ENCODE measurements at regions not wholly inside any gene's neighbourhood (a gene's known extent, or its start where the extent isn't known, plus 50 kb on each side); places are given as distances from the start of the nearest gene placed in this dataset.
A peak's percentile ranks its signal among the peaks of the same experiment; 100 is the strongest.
"Not testable (repeated sequence)": the region's sequence is repeated elsewhere in the genome, so short reads cannot be mapped to it uniquely, and the experiment has no call there.

- H3K9me3 ChIP-seq (ENCODE audit: control insufficient read depth in 2 of 2, low read length in 2 of 2); H3K36me3 ChIP-seq (ENCODE audit: control insufficient read depth in 2 of 2, insufficient read depth in 2 of 2, low read length in 2 of 2); H3K4me1 ChIP-seq (ENCODE audit: control insufficient read depth in 2 of 2, insufficient read depth in 2 of 2, low read length in 2 of 2); H3K27me3 ChIP-seq (ENCODE audit: control insufficient read depth in 2 of 2, insufficient read depth in 2 of 2, low read length in 2 of 2): not testable (repeated sequence)
- peak overlapping the region; percentile 74 to 75 for H3K4me3 ChIP-seq (ENCODE audit: low read length in 2 of 2)
- H3K9ac ChIP-seq (ENCODE audit: low read depth in 1 of 2, low read length in 2 of 2): peak overlapping the region; percentile 56 to 71
- H3K27ac ChIP-seq (ENCODE audit: low read depth in 2 of 2, low read length in 2 of 2): peak overlapping the region; percentile 80 to 90
These were observed 267.4 kb downstream of the HINT1 start for GRCh38 chr5:130897537-130898195.

- not testable (repeated sequence) for H3K4me1 ChIP-seq (ENCODE audit: control insufficient read depth in 2 of 2, insufficient read depth in 2 of 2, low read length in 2 of 2); H3K27me3 ChIP-seq (ENCODE audit: control insufficient read depth in 2 of 2, insufficient read depth in 2 of 2, low read length in 2 of 2); H3K9me3 ChIP-seq (ENCODE audit: control insufficient read depth in 2 of 2, low read length in 2 of 2); H3K36me3 ChIP-seq (ENCODE audit: control insufficient read depth in 2 of 2, insufficient read depth in 2 of 2, low read length in 2 of 2)
- peak overlapping the region; percentile 26 to 71 for H3K9ac ChIP-seq (ENCODE audit: low read depth in 1 of 2, low read length in 2 of 2)
- peak overlapping the region; percentile 80 to 90 for H3K27ac ChIP-seq (ENCODE audit: low read depth in 2 of 2, low read length in 2 of 2)
- H3K4me3 ChIP-seq (ENCODE audit: low read length in 2 of 2): peak overlapping the region; percentile 74 to 75
These were observed 267.9 kb downstream of the HINT1 start for GRCh38 chr5:130897181-130897536.

- Histone ChIP-seq H3K36me3 (ENCODE audit: control insufficient read depth in 2 of 2, insufficient read depth in 2 of 2, low read length in 2 of 2) (no peaks in the 10 kb centered on the region), H3K4me1 (ENCODE audit: control insufficient read depth in 2 of 2, insufficient read depth in 2 of 2, low read length in 2 of 2) (no peaks in the 10 kb centered on the region), H3K27ac (ENCODE audit: low read depth in 2 of 2, low read length in 2 of 2) (peak overlapping the region; percentile 80 to 90), H3K9me3 (ENCODE audit: control insufficient read depth in 2 of 2, low read length in 2 of 2) (no peaks in the 10 kb centered on the region), H3K27me3 (ENCODE audit: control insufficient read depth in 2 of 2, insufficient read depth in 2 of 2, low read length in 2 of 2) (no peaks in the 10 kb centered on the region), H3K4me3 (ENCODE audit: low read length in 2 of 2) (peak overlapping the region; percentile 74 to 75), H3K9ac (ENCODE audit: low read depth in 1 of 2, low read length in 2 of 2) (peak overlapping the region; percentile 26 to 71)
These were observed 268.4 kb downstream of the HINT1 start for GRCh38 chr5:130896636-130897035.

DNA sequence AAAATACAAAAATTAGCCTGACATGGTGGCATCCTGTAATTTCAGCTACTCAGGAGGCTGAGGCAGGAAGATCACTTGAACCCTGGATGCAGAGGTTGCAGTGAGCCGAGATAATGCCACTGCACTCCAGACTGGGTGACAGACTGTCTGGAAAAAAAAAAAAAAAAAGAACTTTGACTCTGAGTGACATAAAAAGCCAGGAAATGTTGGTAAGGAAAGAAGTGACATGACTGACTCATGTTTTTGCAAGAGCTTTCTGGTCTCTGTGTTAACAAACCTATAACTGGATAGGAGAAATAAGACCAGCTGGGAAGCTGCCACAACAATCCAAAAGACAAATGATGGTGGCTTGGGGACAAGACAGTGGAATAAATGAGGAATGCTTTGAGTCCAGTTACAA lies 272.1 kb downstream of the HINT1 start:
- no peaks in the 10 kb centered on the region for H3K36me3 ChIP-seq (ENCODE audit: control insufficient read depth in 2 of 2, insufficient read depth in 2 of 2, low read length in 2 of 2)
- no peak overlapping the region for H3K9ac ChIP-seq (ENCODE audit: low read depth in 1 of 2, low read length in 2 of 2)
- H3K4me1 ChIP-seq (ENCODE audit: control insufficient read depth in 2 of 2, insufficient read depth in 2 of 2, low read length in 2 of 2): peaks cover 0 to under 1% of the 10 kb centered on the region in 2 donors
- no peak overlapping the region for H3K4me3 ChIP-seq (ENCODE audit: low read length in 2 of 2)
- H3K27ac ChIP-seq (ENCODE audit: low read depth in 2 of 2, low read length in 2 of 2): peak overlapping the region in 1 of 2 donors; percentile 32
- no peaks in the 10 kb centered on the region for H3K27me3 ChIP-seq (ENCODE audit: control insufficient read depth in 2 of 2, insufficient read depth in 2 of 2, low read length in 2 of 2)
- no peaks in the 10 kb centered on the region for H3K9me3 ChIP-seq (ENCODE audit: control insufficient read depth in 2 of 2, low read length in 2 of 2)

DNA sequence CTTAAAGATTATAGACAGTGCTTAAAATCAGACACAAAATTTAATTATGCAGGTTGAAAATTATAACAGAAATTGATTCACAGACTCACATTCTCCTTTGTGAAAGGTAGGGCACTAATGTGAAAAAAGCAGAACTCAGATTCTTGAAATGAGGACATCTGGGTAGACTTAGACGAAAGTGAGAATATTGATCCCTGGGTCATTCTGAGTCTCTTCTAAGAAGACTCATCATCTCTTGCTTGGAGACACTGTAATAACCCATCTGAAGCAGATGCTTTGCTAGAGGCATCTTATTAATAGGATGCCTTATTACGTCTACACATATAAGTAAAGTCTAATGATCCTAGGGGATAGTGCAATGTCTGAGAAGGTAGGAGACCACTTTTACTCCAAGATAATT lies 274.4 kb downstream of the HINT1 start:
- Histone ChIP-seq H3K36me3 (ENCODE audit: control insufficient read depth in 2 of 2, insufficient read depth in 2 of 2, low read length in 2 of 2) (no peaks in the 10 kb centered on the region), H3K4me3 (ENCODE audit: low read length in 2 of 2) (no peak overlapping the region), H3K27ac (ENCODE audit: low read depth in 2 of 2, low read length in 2 of 2) (no peak overlapping the region), H3K9ac (ENCODE audit: low read depth in 1 of 2, low read length in 2 of 2) (no peak overlapping the region), H3K27me3 (ENCODE audit: control insufficient read depth in 2 of 2, insufficient read depth in 2 of 2, low read length in 2 of 2) (no peaks in the 10 kb centered on the region), H3K9me3 (ENCODE audit: control insufficient read depth in 2 of 2, low read length in 2 of 2) (no peaks in the 10 kb centered on the region), H3K4me1 (ENCODE audit: control insufficient read depth in 2 of 2, insufficient read depth in 2 of 2, low read length in 2 of 2) (peaks cover under 1 to 18% of the 10 kb centered on the region in 2 donors)

- Histone ChIP-seq H3K9me3 (ENCODE audit: control insufficient read depth in 2 of 2, low read length in 2 of 2) (no peaks in the 10 kb centered on the region), H3K36me3 (ENCODE audit: control insufficient read depth in 2 of 2, insufficient read depth in 2 of 2, low read length in 2 of 2) (no peaks in the 10 kb centered on the region), H3K27ac (ENCODE audit: low read depth in 2 of 2, low read length in 2 of 2) (peak overlapping the region; percentile 74 to 75), H3K4me1 (ENCODE audit: control insufficient read depth in 2 of 2, insufficient read depth in 2 of 2, low read length in 2 of 2) (peaks cover 10 to 35% of the 10 kb centered on the region in 2 donors), H3K27me3 (ENCODE audit: control insufficient read depth in 2 of 2, insufficient read depth in 2 of 2, low read length in 2 of 2) (no peaks in the 10 kb centered on the region), H3K9ac (ENCODE audit: low read depth in 1 of 2, low read length in 2 of 2) (no peak overlapping the region), H3K4me3 (ENCODE audit: low read length in 2 of 2) (peak overlapping the region in 1 of 2 donors; percentile 15)
These were observed 279.4 kb downstream of the HINT1 start for GRCh38 chr5:130885691-130886090.

- Histone ChIP-seq H3K27ac (ENCODE audit: low read depth in 2 of 2, low read length in 2 of 2) (peak overlapping the region; percentile 85 to 88), H3K9me3 (ENCODE audit: control insufficient read depth in 2 of 2, low read length in 2 of 2) (no peaks in the 10 kb centered on the region), H3K4me3 (ENCODE audit: low read length in 2 of 2) (peak overlapping the region in 1 of 2 donors; percentile 15), H3K4me1 (ENCODE audit: control insufficient read depth in 2 of 2, insufficient read depth in 2 of 2, low read length in 2 of 2) (peaks cover 10 to 35% of the 10 kb centered on the region in 2 donors), H3K9ac (ENCODE audit: low read depth in 1 of 2, low read length in 2 of 2) (peak overlapping the region; percentile 4 to 26), H3K36me3 (ENCODE audit: control insufficient read depth in 2 of 2, insufficient read depth in 2 of 2, low read length in 2 of 2) (no peaks in the 10 kb centered on the region), H3K27me3 (ENCODE audit: control insufficient read depth in 2 of 2, insufficient read depth in 2 of 2, low read length in 2 of 2) (no peaks in the 10 kb centered on the region)
These were observed 280.0 kb downstream of the HINT1 start for GRCh38 chr5:130885027-130885426.

- H3K36me3 ChIP-seq (ENCODE audit: control insufficient read depth in 2 of 2, insufficient read depth in 2 of 2, low read length in 2 of 2): no peaks in the 10 kb centered on the region
- H3K27me3 ChIP-seq (ENCODE audit: control insufficient read depth in 2 of 2, insufficient read depth in 2 of 2, low read length in 2 of 2): no peaks in the 10 kb centered on the region
- H3K4me3 ChIP-seq (ENCODE audit: low read length in 2 of 2): no peak overlapping the region
- no peaks in the 10 kb centered on the region for H3K9me3 ChIP-seq (ENCODE audit: control insufficient read depth in 2 of 2, low read length in 2 of 2)
- H3K4me1 ChIP-seq (ENCODE audit: control insufficient read depth in 2 of 2, insufficient read depth in 2 of 2, low read length in 2 of 2): peaks cover 10 to 35% of the 10 kb centered on the region in 2 donors
- peak overlapping the region in 1 of 2 donors; percentile 41 for H3K9ac ChIP-seq (ENCODE audit: low read depth in 1 of 2, low read length in 2 of 2)
- peak overlapping the region; percentile 85 to 88 for H3K27ac ChIP-seq (ENCODE audit: low read depth in 2 of 2, low read length in 2 of 2)
These were observed 281.0 kb downstream of the HINT1 start for GRCh38 chr5:130884023-130884422.

GRCh38 chr5:130875656-130876055 lies 289.4 kb downstream of the HINT1 start:
- no peak overlapping the region for H3K27ac ChIP-seq (ENCODE audit: low read depth in 2 of 2, low read length in 2 of 2)
- H3K9ac ChIP-seq (ENCODE audit: low read depth in 1 of 2, low read length in 2 of 2): no peak overlapping the region
- no peak overlapping the region for H3K4me3 ChIP-seq (ENCODE audit: low read length in 2 of 2)
- H3K36me3 ChIP-seq (ENCODE audit: control insufficient read depth in 2 of 2, insufficient read depth in 2 of 2, low read length in 2 of 2): no peaks in the 10 kb centered on the region
- no peaks in the 10 kb centered on the region for H3K27me3 ChIP-seq (ENCODE audit: control insufficient read depth in 2 of 2, insufficient read depth in 2 of 2, low read length in 2 of 2)
- no peaks in the 10 kb centered on the region for H3K9me3 ChIP-seq (ENCODE audit: control insufficient read depth in 2 of 2, low read length in 2 of 2)
- no peaks in the 10 kb centered on the region for H3K4me1 ChIP-seq (ENCODE audit: control insufficient read depth in 2 of 2, insufficient read depth in 2 of 2, low read length in 2 of 2)

GRCh38 chr5:130874861-130875417 lies 290.1 kb downstream of the HINT1 start:
- H3K4me1 ChIP-seq (ENCODE audit: control insufficient read depth in 2 of 2, insufficient read depth in 2 of 2, low read length in 2 of 2): no peaks in the 10 kb centered on the region
- H3K9me3 ChIP-seq (ENCODE audit: control insufficient read depth in 2 of 2, low read length in 2 of 2): no peaks in the 10 kb centered on the region
- no peaks in the 10 kb centered on the region for H3K27me3 ChIP-seq (ENCODE audit: control insufficient read depth in 2 of 2, insufficient read depth in 2 of 2, low read length in 2 of 2)
- H3K27ac ChIP-seq (ENCODE audit: low read depth in 2 of 2, low read length in 2 of 2): no peak overlapping the region
- no peak overlapping the region for H3K9ac ChIP-seq (ENCODE audit: low read depth in 1 of 2, low read length in 2 of 2)
- no peaks in the 10 kb centered on the region for H3K36me3 ChIP-seq (ENCODE audit: control insufficient read depth in 2 of 2, insufficient read depth in 2 of 2, low read length in 2 of 2)
- no peak overlapping the region for H3K4me3 ChIP-seq (ENCODE audit: low read length in 2 of 2)
